ENCODE measurements at regions not wholly inside any gene's neighbourhood (a gene's known extent, or its start where the extent isn't known, plus 50 kb on each side); places are given as distances from the start of the nearest gene placed in this dataset.

DNA sequence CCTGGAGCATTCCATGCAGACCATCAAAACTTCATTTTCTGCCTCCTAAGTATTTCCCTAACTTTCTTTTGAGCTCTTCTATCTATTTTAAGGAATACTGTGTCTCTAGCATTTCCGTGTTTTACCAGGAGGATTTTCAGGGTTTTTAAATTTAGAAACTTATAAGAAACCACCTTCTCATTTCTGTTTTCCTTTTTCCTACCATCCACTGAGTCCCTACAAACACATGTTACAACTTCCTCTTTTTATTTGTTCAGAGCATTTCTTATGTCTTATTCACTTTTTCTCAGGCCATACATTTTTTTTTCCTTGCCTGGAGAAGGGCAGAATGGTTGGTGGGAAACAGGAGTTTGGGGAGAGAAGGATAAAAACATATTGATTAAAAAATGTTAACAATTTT is 130.0 kb upstream of the BMP5 start:
- Mint-ChIP-seq H3K36me3 (ENCODE audit: insufficient read depth, unreplicated experiment) (no peaks in the 10 kb centered on the region), H3K27me3 (ENCODE audit: unreplicated experiment) (no peaks in the 10 kb centered on the region), H3K27ac (ENCODE audit: unreplicated experiment) (no peak overlapping the region), H3K4me1 (ENCODE audit: low read depth, unreplicated experiment) (no peaks in the 10 kb centered on the region), H3K4me3 (ENCODE audit: low read depth, unreplicated experiment) (no peak overlapping the region), H3K9me3 (ENCODE audit: low read depth, unreplicated experiment) (no peaks in the 10 kb centered on the region)
- TF ChIP-seq, protein P1, sequence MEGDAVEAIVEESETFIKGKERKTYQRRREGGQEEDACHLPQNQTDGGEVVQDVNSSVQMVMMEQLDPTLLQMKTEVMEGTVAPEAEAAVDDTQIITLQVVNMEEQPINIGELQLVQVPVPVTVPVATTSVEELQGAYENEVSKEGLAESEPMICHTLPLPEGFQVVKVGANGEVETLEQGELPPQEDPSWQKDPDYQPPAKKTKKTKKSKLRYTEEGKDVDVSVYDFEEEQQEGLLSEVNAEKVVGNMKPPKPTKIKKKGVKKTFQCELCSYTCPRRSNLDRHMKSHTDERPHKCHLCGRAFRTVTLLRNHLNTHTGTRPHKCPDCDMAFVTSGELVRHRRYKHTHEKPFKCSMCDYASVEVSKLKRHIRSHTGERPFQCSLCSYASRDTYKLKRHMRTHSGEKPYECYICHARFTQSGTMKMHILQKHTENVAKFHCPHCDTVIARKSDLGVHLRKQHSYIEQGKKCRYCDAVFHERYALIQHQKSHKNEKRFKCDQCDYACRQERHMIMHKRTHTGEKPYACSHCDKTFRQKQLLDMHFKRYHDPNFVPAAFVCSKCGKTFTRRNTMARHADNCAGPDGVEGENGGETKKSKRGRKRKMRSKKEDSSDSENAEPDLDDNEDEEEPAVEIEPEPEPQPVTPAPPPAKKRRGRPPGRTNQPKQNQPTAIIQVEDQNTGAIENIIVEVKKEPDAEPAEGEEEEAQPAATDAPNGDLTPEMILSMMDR (IDR thresholded peaks at IDR 0.05; ENCODE audit: unreplicated experiment) = no peak
- intact Hi-C loops (cut with micrococcal nuclease; ENCODE audit: unreplicated experiment) = no loop called here
- no TSS peak for BruUV-seq (replicated peaks)
- no peak for DNase-seq
- CTCF ChIA-PET = no interaction called here

- TF ChIP-seq, protein P1 (IDR thresholded peaks at IDR 0.05; ENCODE audit: unreplicated experiment) = no peak
- DNase-seq = no peak
Measured at GRCh38 chr6:56004426-56004825, 129.0 kb upstream of the BMP5 start.

DNA sequence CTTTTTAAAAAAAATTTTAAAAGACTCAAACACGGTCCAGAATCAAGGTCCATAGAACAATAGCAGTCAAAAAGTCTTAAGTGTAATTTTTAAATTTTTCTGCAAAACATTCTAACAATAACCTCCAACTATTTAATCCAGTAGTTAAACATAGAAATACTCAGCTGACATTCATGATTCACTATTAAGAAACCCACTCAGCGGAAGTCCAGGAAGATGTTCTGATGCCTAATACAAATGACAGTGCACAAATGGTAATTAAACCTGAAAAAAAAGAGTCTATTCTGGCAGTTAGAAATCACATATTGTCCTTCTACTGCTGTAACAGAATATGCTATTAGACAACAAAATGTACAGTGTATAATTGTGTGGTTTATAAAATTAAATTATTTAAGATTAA is 128.2 kb upstream of the BMP5 start:
- BruUV-seq (replicated peaks) = no TSS peak
- CTCF ChIA-PET = no interaction called here
- no peak overlapping the region for H3K27ac Mint-ChIP-seq (ENCODE audit: unreplicated experiment)
- DNase-seq = no peak
- intact Hi-C loops (cut with micrococcal nuclease; ENCODE audit: unreplicated experiment) = no loop called here
- no peaks in the 10 kb centered on the region for H3K9me3 Mint-ChIP-seq (ENCODE audit: low read depth, unreplicated experiment)
- TF ChIP-seq, protein P1 (IDR thresholded peaks at IDR 0.05; ENCODE audit: unreplicated experiment) = no peak
- no peaks in the 10 kb centered on the region for H3K27me3 Mint-ChIP-seq (ENCODE audit: unreplicated experiment)
- H3K4me1 Mint-ChIP-seq (ENCODE audit: low read depth, unreplicated experiment) = no peaks in the 10 kb centered on the region
- H3K36me3 Mint-ChIP-seq (ENCODE audit: insufficient read depth, unreplicated experiment) = no peaks in the 10 kb centered on the region
- H3K4me3 Mint-ChIP-seq (ENCODE audit: low read depth, unreplicated experiment) = no peak overlapping the region

More at GRCh38 chr6:56004426-56004825, 129.0 kb upstream of the BMP5 start:
- Mint-ChIP-seq H3K9me3 (ENCODE audit: low read depth, unreplicated experiment) (no peaks in the 10 kb centered on the region), H3K27ac (ENCODE audit: unreplicated experiment) (no peak overlapping the region), H3K4me1 (ENCODE audit: low read depth, unreplicated experiment) (no peaks in the 10 kb centered on the region), H3K36me3 (ENCODE audit: insufficient read depth, unreplicated experiment) (no peaks in the 10 kb centered on the region), H3K4me3 (ENCODE audit: low read depth, unreplicated experiment) (no peak overlapping the region), H3K27me3 (ENCODE audit: unreplicated experiment) (no peaks in the 10 kb centered on the region)
- BruUV-seq (replicated peaks) = no TSS peak
- CTCF ChIA-PET = no interaction called here
- intact Hi-C loops (cut with micrococcal nuclease; ENCODE audit: unreplicated experiment) = no loop called here

DNA sequence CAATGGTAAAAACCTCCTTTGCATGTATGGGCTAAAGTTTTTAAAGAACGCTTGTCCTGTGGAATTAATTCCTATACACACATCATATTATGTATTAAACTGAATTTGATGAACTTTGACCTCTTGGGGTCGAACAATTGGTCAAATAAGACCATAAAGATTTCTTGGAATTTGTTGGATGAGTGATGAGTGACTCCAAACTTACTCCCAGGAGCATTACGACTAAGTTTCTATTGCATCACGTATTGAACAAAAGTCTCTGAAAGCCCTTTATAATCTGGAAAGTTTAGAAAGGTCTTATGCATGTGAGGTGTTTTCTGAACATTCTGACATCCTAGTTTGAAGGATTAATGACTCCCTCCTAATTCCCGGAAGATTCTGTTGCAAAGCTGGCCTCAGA is 126.9 kb upstream of the BMP5 start:
- intact Hi-C loops (cut with micrococcal nuclease; ENCODE audit: unreplicated experiment) = no loop called here
- BruUV-seq (replicated peaks) = no TSS peak
- TF ChIP-seq, protein P1 (IDR thresholded peaks at IDR 0.05; ENCODE audit: unreplicated experiment) = no peak
- no peak overlapping the region for H3K4me3 Mint-ChIP-seq (ENCODE audit: low read depth, unreplicated experiment)
- no peak for DNase-seq
- no peaks in the 10 kb centered on the region for H3K27me3 Mint-ChIP-seq (ENCODE audit: unreplicated experiment)
- H3K9me3 Mint-ChIP-seq (ENCODE audit: low read depth, unreplicated experiment) = no peaks in the 10 kb centered on the region
- no peaks in the 10 kb centered on the region for H3K4me1 Mint-ChIP-seq (ENCODE audit: low read depth, unreplicated experiment)
- CTCF ChIA-PET = no interaction called here
- no peaks in the 10 kb centered on the region for H3K36me3 Mint-ChIP-seq (ENCODE audit: insufficient read depth, unreplicated experiment)
- no peak overlapping the region for H3K27ac Mint-ChIP-seq (ENCODE audit: unreplicated experiment)

- Mint-ChIP-seq H3K4me1 (ENCODE audit: low read depth, unreplicated experiment) (no peaks in the 10 kb centered on the region), H3K36me3 (ENCODE audit: insufficient read depth, unreplicated experiment) (no peaks in the 10 kb centered on the region), H3K27ac (ENCODE audit: unreplicated experiment) (no peak overlapping the region), H3K4me3 (ENCODE audit: low read depth, unreplicated experiment) (no peak overlapping the region), H3K27me3 (ENCODE audit: unreplicated experiment) (no peaks in the 10 kb centered on the region), H3K9me3 (ENCODE audit: low read depth, unreplicated experiment) (peaks cover 3% of the 10 kb centered on the region)
- intact Hi-C loops (cut with micrococcal nuclease; ENCODE audit: unreplicated experiment) = no loop called here
- CTCF ChIA-PET = no interaction called here
- BruUV-seq (replicated peaks) = no TSS peak
- TF ChIP-seq, protein P1 (IDR thresholded peaks at IDR 0.05; ENCODE audit: unreplicated experiment) = no peak
- no peak for DNase-seq
Measured at GRCh38 chr6:55998576-55998975, 123.2 kb upstream of the BMP5 start.
